ENCODE measurements at regions not wholly inside any gene's neighbourhood (a gene's known extent, or its start where the extent isn't known, plus 50 kb on each side); places are given as distances from the start of the nearest gene placed in this dataset.

GRCh38 chr13:109846185-109846584, 59.8 kb upstream of the IRS2 start:
- no peak overlapping the region for H3K4me3 ChIP-seq (ENCODE audit: low read depth, low read length)
- no peak for TF ChIP-seq CTCF (IDR thresholded peaks at IDR 0.05; ENCODE audit: low read depth, low read length)

DNA sequence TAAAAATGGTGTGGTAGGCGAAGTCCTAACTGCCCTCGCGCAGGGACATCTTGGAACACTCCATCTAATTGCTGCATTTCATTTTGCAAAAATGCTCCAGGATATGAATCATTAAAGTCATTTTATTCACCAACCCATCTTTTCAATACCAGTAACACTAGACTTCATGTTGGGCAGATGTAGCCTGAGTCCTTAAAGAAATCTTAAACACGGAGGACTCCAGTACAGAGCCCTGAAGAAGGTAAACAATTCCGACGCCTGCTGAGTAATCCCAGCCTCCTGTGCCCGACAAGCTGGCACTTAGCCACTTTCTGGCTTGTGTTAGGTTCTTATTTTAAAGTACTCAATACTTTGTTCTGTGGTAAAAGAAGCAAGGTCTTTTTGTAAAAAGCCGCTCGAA, 58.0 kb upstream of the IRS2 start:
- no peak for TF ChIP-seq CTCF (IDR thresholded peaks at IDR 0.05; ENCODE audit: low read depth, low read length)

GRCh38 chr13:109843695-109844094, 57.3 kb upstream of the IRS2 start:
- TF ChIP-seq CTCF (IDR thresholded peaks at IDR 0.05; ENCODE audit: low read depth, low read length): no peak
- H3K4me3 ChIP-seq (ENCODE audit: low read depth, low read length): no peak overlapping the region

More for the DNA sequence above, 58.0 kb upstream of the IRS2 start:
- no peak overlapping the region for H3K4me3 ChIP-seq (ENCODE audit: low read depth, low read length)

- no peak overlapping the region for H3K4me3 ChIP-seq (ENCODE audit: low read depth, low read length)
- TF ChIP-seq CTCF (IDR thresholded peaks at IDR 0.05; ENCODE audit: low read depth, low read length): no peak
Observed at GRCh38 chr13:109842212-109842920, 56.0 kb upstream of the IRS2 start.

- H3K4me3 ChIP-seq (ENCODE audit: low read depth, low read length): no peak overlapping the region
- no peak for TF ChIP-seq CTCF (IDR thresholded peaks at IDR 0.05; ENCODE audit: low read depth, low read length)
Observed at GRCh38 chr13:109840893-109841287, 54.5 kb upstream of the IRS2 start.

- TF ChIP-seq CTCF (IDR thresholded peaks at IDR 0.05; ENCODE audit: low read depth, low read length): no peak
- H3K4me3 ChIP-seq (ENCODE audit: low read depth, low read length): no peak overlapping the region
Observed at GRCh38 chr13:109840201-109840892, 54.0 kb upstream of the IRS2 start.
